Hepatocyte (in vitro differentiated cells): ENCODE measurements at regions not wholly inside any gene's neighbourhood (a gene's known extent, or its start where the extent isn't known, plus 50 kb on each side); places are given as distances from the start of the nearest gene placed in this dataset.

Source experiments
- DNase-seq: peaks from one replicate; pipeline ENCODE4 v3.0.0-alpha.2; 2016; ENCODE audit warnings: low spot score
- H2AFZ ChIP-seq: fragments of 200-600 bp; sonication (generic); 2 replicates; pipeline ENCODE4 v1.6.0; 2016; ENCODE audit warnings: antibody characterized with exemption, mild to moderate bottlenecking
- H3K27ac ChIP-seq: fragments of 200-600 bp; sonication (generic); 2 replicates; pipeline ENCODE4 v1.5.1; 2016; ENCODE audit warnings: mild to moderate bottlenecking
- H3K27me3 ChIP-seq: fragments of 200-600 bp; sonication (generic); 2 replicates; pipeline ENCODE4 v1.6.1; 2016
- H3K36me3 ChIP-seq: fragments of 200-600 bp; sonication (generic); replicated peaks from 2 replicates; pipeline ENCODE4 v1.5.1; 2016; ENCODE audit warnings: low read depth; ENCODE audit not compliant: insufficient read depth
- H3K4me1 ChIP-seq: fragments of 200-600 bp; sonication (generic); 2 replicates; pipeline ENCODE4 v1.5.1; 2016; ENCODE audit warnings: mild to moderate bottlenecking, moderate library complexity; ENCODE audit not compliant: insufficient read depth
- H3K4me2 ChIP-seq: fragments of 200-600 bp; sonication (generic); 2 replicates; pipeline ENCODE4 v1.6.0; 2016
- H3K4me3 ChIP-seq: fragments of 200-600 bp; sonication (generic); 2 replicates; pipeline ENCODE4 v1.5.1; 2016; ENCODE audit warnings: mild to moderate bottlenecking
- H3K79me2 ChIP-seq: fragments of 200-600 bp; sonication (generic); 2 replicates; pipeline ENCODE4 v1.6.0; 2017; ENCODE audit warnings: mild to moderate bottlenecking
- H3K9me2 ChIP-seq: fragments of 200-600 bp; sonication (generic); replicated peaks from 2 replicates; pipeline ENCODE4 v1.6.0; 2017; ENCODE audit warnings: mild to moderate bottlenecking; ENCODE audit not compliant: insufficient read depth
- H3K9me3 ChIP-seq: fragments of 200-600 bp; sonication (generic); 2 replicates; pipeline ENCODE4 v1.5.1; 2016; ENCODE audit warnings: low read depth, mild to moderate bottlenecking
- H4K20me1 ChIP-seq: fragments of 200-600 bp; sonication (generic); 2 replicates; pipeline ENCODE4 v1.6.0; 2016; ENCODE audit warnings: mild to moderate bottlenecking; ENCODE audit not compliant: insufficient read depth, poor library complexity, severe bottlenecking
- CTCF ChIP-seq: fragments of 200-600 bp; sonication (generic); IDR thresholded peaks from 2 replicates; pipeline ENCODE4 v1.5.1; 2016; ENCODE audit warnings: antibody characterized with exemption, mild to moderate bottlenecking; ENCODE audit not compliant: poor library complexity
- EZH2 ChIP-seq: fragments of 200-600 bp; sonication (generic); IDR thresholded peaks from 2 replicates; pipeline ENCODE4 v1.6.1; 2016; ENCODE audit warnings: antibody characterized with exemption, mild to moderate bottlenecking, borderline replicate concordance
- EZH2phosphoT487 ChIP-seq: fragments of 200-600 bp; sonication (generic); IDR thresholded peaks from one replicate; pipeline ENCODE4 v1.6.1; 2018; ENCODE audit warnings: antibody characterized with exemption, mild to moderate bottlenecking, low read depth, moderate library complexity; ENCODE audit not compliant: unreplicated experiment, severe bottlenecking
- WGBS: methylation state at CpG from one replicate; pipeline ENCODE4 v1.1.6; 2016; ENCODE audit warnings: low lambda C conversion rate; ENCODE audit errors: missing lambda C conversion rate; 5-methylcytosine and 5-hydroxymethylcytosine counted together

- no peaks in the 10 kb centered on the region for H3K9me2 ChIP-seq
- 70% methylated on average over 2 of the region's 2 CpGs for WGBS
- H3K27me3 ChIP-seq = peaks cover 10% of the 10 kb centered on the region
- no peak overlapping the region for H2AFZ ChIP-seq
- no peaks in the 10 kb centered on the region for H3K4me1 ChIP-seq
- H3K4me3 ChIP-seq = no peak overlapping the region
- H3K9me3 ChIP-seq = no peaks in the 10 kb centered on the region
- H3K27ac ChIP-seq = no peak overlapping the region
- no peaks in the 10 kb centered on the region for H4K20me1 ChIP-seq
- no peak for TF ChIP-seq EZH2
- no peak for TF ChIP-seq EZH2phosphoT487
- DNase-seq = no peak
- no peaks in the 10 kb centered on the region for H3K36me3 ChIP-seq
- H3K79me2 ChIP-seq = no peaks in the 10 kb centered on the region
- H3K4me2 ChIP-seq = no peak overlapping the region
These were observed 123.1 kb upstream of the NCKAP5 start for GRCh38 chr2:133691336-133691735.

DNA sequence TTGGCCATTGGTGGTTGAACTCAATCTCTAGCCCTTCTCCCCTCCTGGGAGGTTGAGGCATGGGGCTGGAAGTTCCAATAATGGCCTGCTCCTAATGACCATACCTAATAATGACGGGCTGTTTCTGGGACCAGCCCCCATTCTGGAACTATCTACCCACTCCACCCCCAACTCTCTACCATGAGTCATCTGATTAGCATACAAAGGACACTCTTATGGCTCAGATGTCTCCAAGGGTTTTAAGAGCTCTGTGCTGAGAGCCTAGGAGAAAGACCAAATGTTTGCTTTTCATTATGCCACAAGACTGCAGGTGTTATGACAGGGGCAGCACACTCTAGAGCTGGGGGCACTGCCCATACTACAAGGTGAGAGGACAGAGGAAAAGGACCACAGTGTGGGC, 137.0 kb upstream of the NCKAP5 start:
- no peak overlapping the region for H3K4me2 ChIP-seq
- no peak for DNase-seq
- no peaks in the 10 kb centered on the region for H3K27me3 ChIP-seq
- H4K20me1 ChIP-seq = no peaks in the 10 kb centered on the region
- no peaks in the 10 kb centered on the region for H3K4me1 ChIP-seq
- no peak overlapping the region for H2AFZ ChIP-seq
- H3K9me2 ChIP-seq = no peaks in the 10 kb centered on the region
- no peak overlapping the region for H3K4me3 ChIP-seq
- no peaks in the 10 kb centered on the region for H3K79me2 ChIP-seq
- no peaks in the 10 kb centered on the region for H3K9me3 ChIP-seq
- H3K36me3 ChIP-seq = no peaks in the 10 kb centered on the region
- no peak overlapping the region for H3K27ac ChIP-seq
- WGBS = 60% methylated on average over 1 of the region's 1 CpG
- TF ChIP-seq EZH2 = no peak
- no peak for TF ChIP-seq EZH2phosphoT487
- TF ChIP-seq CTCF = no peak

- H3K4me2 ChIP-seq = no peak overlapping the region
- H3K9me3 ChIP-seq = no peaks in the 10 kb centered on the region
- DNase-seq = no peak
- TF ChIP-seq EZH2phosphoT487 = no peak
- no peak for TF ChIP-seq CTCF
- TF ChIP-seq EZH2 = no peak
- no peak overlapping the region for H3K4me3 ChIP-seq
- H3K4me1 ChIP-seq = no peaks in the 10 kb centered on the region
- H2AFZ ChIP-seq = no peak overlapping the region
- H3K36me3 ChIP-seq = no peaks in the 10 kb centered on the region
- H3K27ac ChIP-seq = no peak overlapping the region
- no peaks in the 10 kb centered on the region for H3K79me2 ChIP-seq
- H3K9me2 ChIP-seq = no peaks in the 10 kb centered on the region
- WGBS = 85% methylated on average over 3 of the region's 3 CpGs
- H3K27me3 ChIP-seq = no peaks in the 10 kb centered on the region
- no peaks in the 10 kb centered on the region for H4K20me1 ChIP-seq
These were observed 142.3 kb upstream of the NCKAP5 start for GRCh38 chr2:133710613-133711012.

GRCh38 chr2:133711201-133711600, 142.9 kb upstream of the NCKAP5 start:
- no peak overlapping the region for H3K27ac ChIP-seq
- no peaks in the 10 kb centered on the region for H4K20me1 ChIP-seq
- no peak for DNase-seq
- TF ChIP-seq EZH2 (no peak), EZH2phosphoT487 (no peak), CTCF (no peak)
- no peak overlapping the region for H3K4me3 ChIP-seq
- no peak overlapping the region for H2AFZ ChIP-seq
- WGBS = 73% methylated on average over 6 of the region's 6 CpGs
- no peak overlapping the region for H3K4me2 ChIP-seq
- H3K9me3 ChIP-seq = no peaks in the 10 kb centered on the region
- no peaks in the 10 kb centered on the region for H3K27me3 ChIP-seq
- H3K9me2 ChIP-seq = no peaks in the 10 kb centered on the region
- no peaks in the 10 kb centered on the region for H3K4me1 ChIP-seq
- H3K36me3 ChIP-seq = no peaks in the 10 kb centered on the region
- no peaks in the 10 kb centered on the region for H3K79me2 ChIP-seq
